Fibroblast of peridontal ligament (primary cell): ENCODE measurements at regions not wholly inside any gene's neighbourhood (a gene's known extent, or its start where the extent isn't known, plus 50 kb on each side); places are given as distances from the start of the nearest gene placed in this dataset.

Experiments used
- DNase-seq: peaks from one replicate; pipeline ENCODE4 v3.0.0-alpha.2; 2010; ENCODE audit errors: extremely low read depth

DNA sequence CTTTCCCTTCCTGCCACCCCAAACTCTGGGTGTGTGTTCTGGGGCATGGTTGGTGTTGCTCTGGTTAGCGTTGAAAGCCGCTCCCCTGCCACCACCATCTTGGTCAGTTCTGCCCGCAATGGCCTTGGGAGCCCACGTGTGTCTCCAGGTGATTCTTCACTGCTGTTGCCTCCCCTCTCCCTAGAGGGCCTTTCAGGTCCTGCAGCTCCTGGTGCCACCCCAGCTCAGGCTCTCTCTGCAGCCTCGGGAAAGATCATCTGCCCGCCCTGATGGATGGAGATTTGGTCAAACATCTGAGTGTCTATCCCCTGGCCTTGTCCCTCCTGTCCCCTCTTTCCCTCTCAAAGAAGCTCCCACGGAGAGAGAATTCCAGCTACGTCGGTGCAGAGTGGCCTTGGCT is 241.3 kb downstream of the RBFOX3 start:
- no peak for DNase-seq

DNA sequence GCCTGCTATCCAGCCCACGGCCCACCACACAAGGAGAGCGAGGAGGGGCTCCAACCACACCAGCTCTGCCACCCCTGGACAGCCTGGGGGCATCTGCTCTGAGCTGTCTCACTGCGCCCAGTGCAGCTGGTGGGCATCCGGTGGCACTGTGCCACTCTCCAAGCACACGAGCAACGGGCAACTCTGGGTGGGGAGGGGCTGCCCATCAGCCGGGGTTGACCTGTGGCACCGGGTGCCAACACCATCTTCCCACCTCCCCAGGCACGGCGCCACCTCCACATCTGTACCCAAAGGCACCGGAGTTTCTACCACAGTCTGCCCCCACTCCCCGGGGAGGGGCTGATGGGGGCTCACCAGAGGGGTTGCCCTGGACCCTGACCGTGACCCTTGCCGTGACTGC is 241.8 kb downstream of the RBFOX3 start:
- no peak for DNase-seq

DNA sequence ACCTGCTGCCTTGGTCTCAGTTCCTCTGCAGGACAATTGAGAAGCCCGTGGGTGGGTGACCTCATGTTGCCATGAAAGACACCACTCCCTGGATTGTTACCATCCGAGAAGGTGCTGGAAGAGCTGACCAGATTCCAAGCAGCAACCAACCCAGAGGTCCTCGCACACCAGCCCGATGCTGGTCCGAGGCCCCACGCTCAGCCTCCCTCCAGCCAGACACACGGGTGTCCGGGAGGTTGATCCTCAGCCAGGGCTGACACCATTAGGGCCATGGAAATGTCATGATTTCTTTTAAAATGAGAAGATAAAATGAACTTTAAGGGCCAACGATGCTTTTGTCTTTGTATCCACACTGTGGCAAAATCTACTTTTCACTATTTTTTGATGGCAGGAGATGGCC is 242.3 kb downstream of the RBFOX3 start:
- no peak for DNase-seq

DNA sequence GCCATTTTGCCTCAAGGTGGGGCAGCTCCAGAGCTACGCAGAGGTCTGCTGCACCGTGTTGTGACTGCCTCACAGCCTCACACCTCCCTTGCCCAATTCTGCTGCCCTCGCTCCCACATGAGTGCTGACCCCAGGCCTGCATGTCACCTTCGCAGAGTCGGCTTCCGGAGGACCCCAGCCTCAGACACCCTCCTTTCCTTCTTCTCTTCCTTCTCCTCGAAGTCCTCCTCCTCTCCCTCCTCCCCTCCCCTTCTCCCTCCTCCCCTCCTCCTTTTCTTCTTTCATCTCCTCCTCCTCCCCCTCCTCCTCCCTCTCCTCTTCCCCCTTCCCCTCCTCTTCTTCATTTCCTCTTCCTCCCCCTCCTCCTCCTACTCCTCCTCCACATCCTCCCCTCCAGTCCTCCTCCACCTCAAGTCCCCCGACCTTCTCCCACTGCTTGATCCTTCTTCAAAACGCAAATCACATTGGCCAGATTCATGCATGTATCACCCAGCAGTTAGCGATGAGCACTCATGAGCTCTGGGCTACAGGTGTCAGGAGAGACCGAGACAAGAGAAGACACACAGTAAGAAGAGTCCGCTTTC is 243.8 kb downstream of the RBFOX3 start:
- DNase-seq: no peak

DNA sequence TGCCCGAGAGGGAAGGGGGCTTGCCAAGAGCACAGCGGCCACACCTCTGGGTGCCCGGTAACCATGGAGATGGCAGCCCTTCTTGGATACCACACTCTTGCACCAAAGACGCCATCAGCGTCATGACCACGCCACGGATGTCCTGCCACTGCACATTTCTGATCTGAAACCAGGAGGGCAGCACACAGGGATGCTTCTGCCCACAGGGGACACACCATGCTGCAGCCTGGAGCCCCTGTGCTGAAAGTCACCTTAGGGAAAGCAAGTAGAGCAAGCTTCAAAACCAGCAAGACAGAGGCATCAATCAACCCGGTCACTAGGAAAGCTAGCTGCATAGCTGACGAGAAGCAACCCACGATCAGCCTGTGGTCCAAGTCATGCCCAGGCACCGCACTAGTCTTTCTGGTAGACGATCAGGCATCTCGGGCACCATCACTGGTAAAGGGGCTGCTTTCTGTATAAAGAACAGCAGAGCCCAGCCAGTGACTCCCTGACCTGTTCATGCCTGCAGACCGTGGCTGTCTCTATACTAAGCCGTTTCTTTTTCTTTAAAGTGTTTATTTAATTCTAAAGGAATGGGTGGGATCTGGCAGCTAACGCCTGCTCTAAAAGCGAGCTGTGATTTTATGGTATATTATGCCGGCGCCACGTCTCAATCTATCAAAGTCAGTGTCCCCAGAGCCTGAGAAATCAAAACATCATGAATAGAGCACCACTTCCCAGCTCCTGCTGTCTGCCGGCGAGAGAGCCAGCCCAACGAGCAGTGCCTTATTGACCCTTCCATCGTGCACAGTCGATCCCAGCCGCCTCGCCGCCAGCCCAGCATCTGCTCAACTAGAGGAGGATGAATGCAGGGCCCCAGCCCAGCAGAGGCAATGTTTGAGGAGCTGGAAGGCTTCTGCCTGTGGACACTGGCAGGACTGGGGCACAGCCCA is 244.7 kb downstream of the RBFOX3 start:
- no peak for DNase-seq

DNA sequence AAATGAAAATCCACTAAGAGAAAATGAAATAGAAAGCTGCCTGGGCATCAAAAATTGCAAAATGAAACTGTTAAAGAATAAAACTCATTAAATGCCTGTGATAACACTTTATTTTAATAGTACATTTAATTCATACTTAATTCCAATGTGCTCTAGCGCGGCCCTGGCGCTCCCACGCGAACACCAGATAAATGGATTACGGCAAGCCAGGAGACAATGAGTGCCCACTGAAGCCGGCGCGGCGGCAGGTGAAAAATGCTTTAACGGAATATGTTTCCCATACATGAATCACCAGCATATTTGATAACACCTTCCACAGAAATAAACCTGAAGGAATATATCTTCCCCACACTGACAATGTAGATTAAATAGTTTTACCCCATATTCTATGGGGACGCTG is 245.5 kb downstream of the RBFOX3 start:
- no peak for DNase-seq

DNA sequence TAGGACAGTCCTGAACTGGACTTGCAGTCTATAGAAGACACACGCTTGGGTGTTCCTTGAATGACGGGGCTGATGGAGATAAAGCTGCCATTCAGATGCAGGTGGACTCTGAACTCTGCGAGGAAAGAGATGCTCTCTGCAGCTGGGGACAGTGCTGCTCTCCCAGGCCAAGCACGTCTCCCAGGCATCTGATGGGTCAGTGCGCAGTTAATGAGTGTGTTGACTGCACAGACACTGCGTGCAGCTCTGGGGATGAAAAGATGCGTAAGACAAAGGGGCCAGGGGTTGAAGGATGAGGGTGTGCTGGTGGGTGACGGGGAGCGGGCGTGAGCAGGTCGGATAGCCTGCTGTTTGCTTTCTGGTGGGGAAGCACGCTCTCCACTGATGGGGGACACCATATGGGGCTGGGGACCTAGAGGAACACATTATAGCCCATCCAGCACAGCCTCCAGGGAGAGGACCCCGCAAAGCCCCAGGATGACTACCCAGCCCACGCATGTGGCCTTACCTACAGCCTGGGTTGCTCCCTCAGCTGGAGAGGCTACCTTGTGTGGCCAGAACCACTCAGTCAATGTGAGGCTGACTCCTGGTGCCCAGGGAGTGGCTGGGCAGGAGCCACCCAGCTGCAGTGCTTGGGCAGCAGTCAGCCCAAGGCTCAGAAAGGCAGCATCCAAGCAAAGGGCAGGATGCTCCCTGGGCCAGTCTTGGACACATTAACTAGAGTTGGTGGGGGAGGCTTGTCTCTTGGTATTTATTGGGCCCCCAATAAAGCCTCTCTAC is 246.3 kb downstream of the RBFOX3 start:
- no peak for DNase-seq

DNA sequence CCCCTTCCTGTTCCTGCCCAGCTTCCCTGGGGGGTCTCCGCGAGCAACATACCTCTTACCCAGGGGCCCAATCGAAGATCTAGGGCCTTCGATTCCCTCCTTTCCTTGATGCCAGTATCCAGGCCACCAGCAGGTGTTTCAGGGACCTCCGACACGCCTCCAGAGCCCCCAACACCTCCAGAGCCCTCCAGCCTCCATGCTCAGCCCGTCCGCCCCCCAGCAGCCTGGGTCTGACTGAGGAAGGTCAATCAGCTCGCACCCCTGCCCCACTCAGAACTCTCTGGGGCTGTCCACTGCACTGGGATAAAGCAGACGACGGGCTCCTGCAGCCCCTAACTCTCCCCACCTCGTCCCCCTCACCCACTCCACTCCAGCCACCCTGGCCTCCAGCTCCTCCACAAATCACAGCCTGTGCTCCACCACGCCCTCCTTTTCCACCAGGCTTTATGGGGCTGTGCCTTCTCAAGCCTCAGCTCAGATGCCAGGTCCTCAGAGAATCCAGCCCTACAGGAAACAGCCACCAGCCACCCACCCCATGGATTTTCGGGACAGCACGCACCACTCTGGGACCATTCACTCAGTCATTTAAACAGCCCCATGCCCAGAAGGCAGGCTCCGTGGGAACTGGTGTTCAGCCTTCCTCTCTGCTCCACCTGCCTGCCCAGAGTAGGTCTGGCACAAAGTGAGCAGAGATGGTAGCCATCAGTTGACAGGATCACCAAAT is 247.1 kb downstream of the RBFOX3 start:
- DNase-seq: no peak

DNA sequence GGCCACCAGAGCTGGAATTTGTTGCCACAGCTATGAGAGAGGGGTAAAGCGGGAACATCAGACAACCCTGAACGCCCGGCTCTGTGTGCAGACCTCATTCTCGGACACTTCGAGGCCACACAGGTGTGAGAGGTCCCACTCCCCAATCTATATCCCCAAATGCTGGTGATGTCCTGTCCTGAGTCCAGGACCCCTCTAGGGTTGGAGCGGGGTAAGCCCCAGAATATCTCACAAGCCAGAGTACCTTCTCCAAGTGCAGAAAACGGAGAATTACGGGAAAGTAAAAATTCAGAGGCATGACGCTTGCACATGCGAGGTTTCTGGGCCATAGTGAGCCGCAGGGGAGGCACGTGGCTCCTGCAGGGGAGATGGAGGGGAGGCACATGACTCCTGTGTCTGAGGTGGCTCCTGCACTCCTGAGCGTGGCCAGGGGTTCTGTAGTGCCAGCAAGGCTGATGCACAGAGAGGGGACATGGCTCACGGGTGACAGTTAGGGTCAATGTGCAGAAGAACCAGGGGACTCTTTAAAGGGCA is 248.0 kb downstream of the RBFOX3 start:
- DNase-seq: no peak

DNA sequence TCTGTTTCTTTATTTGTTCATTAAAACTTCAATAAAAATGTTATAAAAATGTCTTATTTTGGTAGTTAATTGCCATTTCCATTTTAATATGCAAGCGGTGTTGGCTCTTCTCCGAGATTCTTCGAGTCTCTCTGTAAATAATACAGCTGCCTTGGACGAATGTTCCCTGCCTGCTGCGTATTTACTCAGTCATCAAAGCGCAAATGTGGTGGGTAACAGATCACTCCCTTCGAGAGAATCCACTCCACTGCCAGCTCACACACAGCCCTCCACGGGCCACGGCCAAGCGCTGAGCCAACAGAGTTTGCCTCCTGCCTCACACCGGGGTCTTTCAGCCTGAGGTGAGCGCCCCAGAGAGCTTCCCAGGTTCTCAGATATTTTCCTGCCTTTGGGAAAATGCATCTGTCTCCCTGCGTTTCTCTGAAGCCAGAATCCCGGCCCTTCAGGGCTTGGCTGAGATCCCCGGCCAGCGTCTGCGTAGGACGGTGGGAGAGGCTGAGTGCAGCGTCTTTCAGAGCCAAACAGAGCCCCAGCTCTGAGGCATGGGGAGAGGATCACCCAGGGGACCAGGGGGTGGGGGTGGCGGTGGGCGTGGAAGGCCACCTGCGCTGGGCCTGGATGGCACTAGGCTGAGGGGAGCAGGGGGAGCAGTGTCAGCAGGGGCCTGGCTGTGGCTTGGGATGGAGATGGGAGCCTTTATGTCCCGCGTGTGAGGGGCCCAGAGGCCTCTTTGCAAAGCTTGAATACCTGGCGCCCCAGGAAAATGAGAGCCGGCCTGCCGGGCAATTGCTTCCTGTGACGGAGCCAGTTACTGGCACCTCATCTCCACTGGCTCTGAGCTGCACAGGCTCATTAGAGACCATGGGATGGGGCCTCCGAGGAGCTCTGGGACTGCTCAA is 248.7 kb downstream of the RBFOX3 start:
- no peak for DNase-seq

DNA sequence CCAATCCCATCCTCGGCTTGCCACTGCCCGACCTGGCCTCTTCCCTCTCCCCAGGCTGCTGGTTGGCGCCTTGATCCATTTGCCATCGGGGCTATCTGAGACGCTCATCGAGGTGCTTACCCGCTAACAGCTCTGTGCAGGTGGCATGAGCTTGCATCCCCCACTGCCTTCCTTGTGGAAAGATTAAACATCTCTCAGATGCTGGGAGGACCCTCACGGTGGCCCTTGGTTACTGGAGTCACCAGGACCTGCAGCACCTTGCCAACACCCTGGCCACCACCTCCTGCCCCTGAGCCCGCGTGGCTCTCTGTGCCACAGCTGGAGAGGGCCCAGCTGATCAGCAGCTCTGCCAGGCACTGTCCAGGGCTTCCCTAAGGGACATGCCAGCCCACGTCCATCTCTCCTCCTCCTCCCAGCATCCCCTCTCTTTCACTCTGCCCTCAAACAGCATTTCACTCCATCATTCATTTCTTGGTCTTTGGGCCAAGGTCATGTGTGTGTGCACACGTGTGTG is 249.6 kb downstream of the RBFOX3 start:
- no peak for DNase-seq

DNA sequence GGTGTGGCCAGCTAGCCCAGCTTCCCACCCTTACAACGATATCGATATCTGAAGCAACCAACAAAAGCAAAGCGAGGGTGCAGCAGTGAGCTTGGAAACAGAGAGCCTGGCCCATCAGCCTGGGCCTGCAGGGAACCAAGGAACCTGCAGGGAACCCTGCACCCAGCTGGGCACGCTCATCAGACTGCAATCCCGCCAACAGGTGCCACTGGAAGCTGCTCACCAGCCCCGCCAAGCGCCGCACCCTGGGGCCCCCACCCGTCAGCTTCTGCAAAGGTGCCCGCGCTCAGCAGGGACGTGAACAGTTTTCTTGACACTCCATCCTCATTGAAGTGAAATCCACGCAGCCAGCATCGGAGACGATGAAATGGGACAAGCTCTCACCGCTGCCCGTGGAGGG is 250.7 kb downstream of the RBFOX3 start:
- DNase-seq: no peak

DNA sequence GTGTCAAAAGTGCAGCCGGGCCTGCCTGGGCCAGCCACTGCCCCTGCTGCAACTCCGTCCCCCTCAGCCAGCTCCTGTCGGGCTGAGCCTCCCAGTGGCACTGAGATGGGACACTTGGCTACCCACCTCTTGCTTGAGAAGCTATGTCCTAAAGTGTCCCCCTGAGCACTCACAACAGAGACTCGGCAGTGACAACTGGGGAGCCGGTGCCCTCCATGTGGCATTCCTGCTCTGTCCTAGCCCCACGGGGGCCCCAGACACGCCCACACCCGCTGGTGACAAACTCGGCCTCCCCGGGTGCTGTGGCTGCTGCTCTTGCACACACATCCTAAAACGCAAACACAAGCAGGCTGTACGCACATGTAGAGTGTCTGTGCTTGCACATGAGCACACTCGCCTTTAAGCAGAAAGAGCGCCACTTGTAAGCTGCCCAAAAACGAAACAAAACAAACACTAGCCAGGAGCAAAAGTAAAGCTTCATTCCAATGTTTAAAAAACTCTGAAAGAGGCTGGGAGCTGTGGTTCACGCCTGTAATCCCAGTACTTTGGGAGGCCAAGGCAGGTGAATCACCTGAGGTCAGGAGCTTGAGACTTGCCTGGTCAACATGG is 253.9 kb downstream of the RBFOX3 start:
- no peak for DNase-seq

DNA sequence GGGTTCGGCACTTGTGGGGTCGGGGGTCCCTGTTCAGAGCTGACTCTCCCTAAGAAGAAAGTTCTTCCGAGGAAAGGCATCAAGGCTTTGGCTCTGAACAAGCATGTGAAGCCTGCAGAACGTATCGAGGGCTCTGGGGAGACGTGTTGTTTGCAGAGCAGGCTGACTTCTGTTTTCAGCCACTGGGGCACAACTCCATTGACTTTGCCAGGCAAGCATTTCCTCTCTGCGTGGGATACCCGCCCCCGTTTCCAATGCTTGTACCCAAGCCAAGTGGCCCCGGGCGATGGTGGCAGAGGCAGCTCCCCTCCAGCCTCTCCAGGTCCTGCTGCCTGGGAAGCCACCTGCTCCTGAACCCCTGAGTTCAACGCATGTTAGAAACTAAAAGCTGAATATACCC is 255.7 kb downstream of the RBFOX3 start:
- DNase-seq: no peak

DNA sequence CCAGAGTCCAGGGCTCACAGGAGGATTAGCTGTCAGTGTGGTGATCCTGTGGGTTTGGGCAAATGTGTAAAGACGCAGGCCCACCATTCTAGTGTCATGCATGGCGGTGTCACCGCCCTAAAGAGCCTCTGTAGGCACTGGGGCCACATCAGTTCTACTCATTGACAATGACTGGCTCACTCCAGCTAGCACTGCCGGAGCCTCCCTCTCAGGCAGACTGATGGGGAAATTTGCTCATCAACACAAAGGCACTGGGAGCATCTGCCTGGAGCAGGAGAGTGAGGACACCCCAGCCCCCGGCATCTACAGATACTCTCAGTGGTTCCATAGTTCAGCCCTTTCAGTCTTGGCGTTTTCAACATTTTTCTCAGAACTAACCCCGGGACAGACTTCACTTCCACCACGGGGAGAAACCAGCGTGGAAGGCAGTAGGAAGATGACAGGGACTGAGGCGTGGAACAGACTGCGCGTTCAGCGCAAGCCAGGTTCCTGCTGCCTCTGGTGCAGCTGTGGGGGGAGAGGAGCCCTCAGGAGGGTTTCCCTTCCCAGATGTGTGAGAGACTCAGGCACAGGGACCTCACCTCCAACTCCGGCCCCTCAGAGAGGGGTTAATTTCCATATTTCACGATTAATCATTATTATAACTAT is 256.6 kb downstream of the RBFOX3 start:
- DNase-seq: no peak

DNA sequence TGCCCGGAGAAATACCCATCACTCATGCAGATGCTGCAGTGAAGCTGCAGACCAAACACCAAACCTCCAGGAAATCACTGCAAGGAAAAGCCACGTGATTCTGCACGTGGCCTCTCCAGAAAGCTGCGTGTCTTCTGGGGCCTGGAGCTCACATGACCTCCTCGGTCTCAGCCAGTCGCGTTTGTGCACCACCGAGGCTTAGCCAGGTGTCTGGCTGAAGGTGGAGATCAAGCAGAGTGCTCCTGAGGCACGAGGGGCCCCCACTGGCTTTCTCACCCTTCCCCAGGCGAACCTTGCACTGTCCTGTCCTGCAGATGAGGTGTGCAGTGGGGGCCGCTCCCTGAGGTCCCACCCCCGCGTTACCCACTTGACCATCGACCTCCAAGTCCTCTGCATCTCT is 257.3 kb downstream of the RBFOX3 start:
- DNase-seq: no peak

DNA sequence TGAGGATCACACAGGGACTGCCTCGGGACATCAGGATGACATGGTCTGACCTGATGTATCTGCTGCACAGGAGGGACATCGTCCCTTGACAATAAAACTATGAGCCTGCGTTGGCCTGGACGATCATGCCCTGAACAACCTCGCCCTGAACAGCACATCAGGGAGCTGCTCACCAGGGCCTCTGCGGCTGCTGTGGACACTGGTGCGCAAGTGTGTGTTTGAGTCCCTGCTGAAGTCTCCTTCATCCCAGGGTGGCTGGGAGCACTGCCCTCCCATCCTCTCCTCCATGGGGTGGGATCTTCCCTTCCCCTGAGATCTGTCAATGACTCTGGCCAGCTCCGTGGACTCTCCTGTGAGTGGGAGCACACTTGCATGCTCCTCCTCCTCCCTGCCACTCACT is 257.8 kb downstream of the RBFOX3 start:
- no peak for DNase-seq

DNA sequence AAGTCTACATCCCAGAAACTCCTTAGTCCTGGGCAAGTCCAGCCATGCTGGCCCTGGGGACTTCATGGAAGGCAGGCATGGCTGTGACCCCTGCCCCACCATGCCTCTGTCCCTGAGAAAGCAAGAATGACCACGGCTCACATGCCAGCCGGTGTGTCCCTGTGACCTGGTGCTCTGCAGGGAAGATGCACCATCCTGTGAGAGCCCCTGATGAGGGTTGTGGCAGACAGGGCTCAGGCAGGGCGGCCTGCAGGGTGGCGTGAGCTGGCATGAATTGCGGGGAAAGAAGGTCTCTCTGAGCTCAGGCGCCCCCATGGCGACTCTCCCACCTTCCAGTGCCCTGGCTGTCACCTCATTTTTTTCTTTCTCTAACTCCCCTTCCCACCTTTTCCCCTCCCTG is 260.3 kb downstream of the RBFOX3 start:
- DNase-seq: no peak
